ENCODE measurements at regions not wholly inside any gene's neighbourhood (a gene's known extent, or its start where the extent isn't known, plus 50 kb on each side); places are given as distances from the start of the nearest gene placed in this dataset.

GRCh38 chr2:116456429-116456828 is 1358.1 kb upstream of the DDX18 start:
- DNase-seq (ENCODE audit: low spot score in 2 of 2), result no peak
- H3K36me3 ChIP-seq, result no peaks in the 10 kb centered on the region
- H3K4me1 ChIP-seq, result no peaks in the 10 kb centered on the region
- H3K4me3 ChIP-seq, result no peak overlapping the region
- intact Hi-C loops (cut with DNase I; ENCODE audit: low total_unique reads), result no loop called here
- no peaks in the 10 kb centered on the region for H3K27me3 ChIP-seq
- no peak overlapping the region for H3K27ac ChIP-seq
- TF ChIP-seq POLR2A (IDR thresholded peaks at IDR 0.05) (no peak), CTCF (IDR thresholded peaks at IDR 0.05) (no peak), POLR2AphosphoS5 (IDR thresholded peaks at IDR 0.05) (no peak)
- H3K9me3 ChIP-seq, result peaks cover 6 to 11% of the 10 kb centered on the region in 2 donors

- H3K27me3 ChIP-seq, result no peaks in the 10 kb centered on the region
- no peak for DNase-seq (ENCODE audit: low spot score in 2 of 2)
- no peaks in the 10 kb centered on the region for H3K36me3 ChIP-seq
- no peaks in the 10 kb centered on the region for H3K4me1 ChIP-seq
- peaks cover 4 to 39% of the 10 kb centered on the region in 2 donors for H3K9me3 ChIP-seq
- no peak for TF ChIP-seq POLR2A (IDR thresholded peaks at IDR 0.05)
- no peak for TF ChIP-seq POLR2AphosphoS5 (IDR thresholded peaks at IDR 0.05)
- no peak for TF ChIP-seq CTCF (IDR thresholded peaks at IDR 0.05)
- H3K27ac ChIP-seq, result no peak overlapping the region
- intact Hi-C loops (cut with DNase I; ENCODE audit: low total_unique reads), result no loop called here
- no peak overlapping the region for H3K4me3 ChIP-seq
Observed at GRCh38 chr2:116467243-116467642, 1347.2 kb upstream of the DDX18 start.

GRCh38 chr2:116477229-116477628 is 1337.3 kb upstream of the DDX18 start:
- Histone ChIP-seq H3K4me1 (no peaks in the 10 kb centered on the region), H3K36me3 (no peaks in the 10 kb centered on the region), H3K27me3 (no peaks in the 10 kb centered on the region), H3K27ac (no peak overlapping the region), H3K4me3 (no peak overlapping the region), H3K9me3 (no peaks in the 10 kb centered on the region)
- intact Hi-C loops (cut with DNase I; ENCODE audit: low total_unique reads), result no loop called here
- TF ChIP-seq POLR2AphosphoS5 (IDR thresholded peaks at IDR 0.05) (no peak), POLR2A (IDR thresholded peaks at IDR 0.05) (no peak), CTCF (IDR thresholded peaks at IDR 0.05) (no peak)
- DNase-seq (ENCODE audit: low spot score in 2 of 2), result no peak

GRCh38 chr2:116487336-116487735 is 1327.2 kb upstream of the DDX18 start:
- H3K36me3 ChIP-seq, result no peaks in the 10 kb centered on the region
- no peak overlapping the region for H3K4me3 ChIP-seq
- intact Hi-C loops (cut with DNase I; ENCODE audit: low total_unique reads), result no loop called here
- H3K27me3 ChIP-seq, result no peaks in the 10 kb centered on the region
- no peak for DNase-seq (ENCODE audit: low spot score in 2 of 2)
- TF ChIP-seq POLR2A (IDR thresholded peaks at IDR 0.05) (no peak), POLR2AphosphoS5 (IDR thresholded peaks at IDR 0.05) (no peak), CTCF (IDR thresholded peaks at IDR 0.05) (no peak)
- H3K4me1 ChIP-seq, result no peaks in the 10 kb centered on the region
- no peak overlapping the region for H3K27ac ChIP-seq
- H3K9me3 ChIP-seq, result peaks cover 4 to 24% of the 10 kb centered on the region in 2 donors

- intact Hi-C loops (cut with DNase I; ENCODE audit: low total_unique reads), result no loop called here
- Histone ChIP-seq H3K4me1 (no peaks in the 10 kb centered on the region), H3K9me3 (peaks cover 4 to 23% of the 10 kb centered on the region in 2 donors), H3K27me3 (no peaks in the 10 kb centered on the region), H3K27ac (no peak overlapping the region), H3K4me3 (no peak overlapping the region), H3K36me3 (no peaks in the 10 kb centered on the region)
- no peak for TF ChIP-seq POLR2AphosphoS5 (IDR thresholded peaks at IDR 0.05)
- no peak for DNase-seq (ENCODE audit: low spot score in 2 of 2)
Observed at GRCh38 chr2:116489292-116489691, 1325.2 kb upstream of the DDX18 start.

- H3K4me3 ChIP-seq, result no peak overlapping the region
- intact Hi-C loops (cut with DNase I; ENCODE audit: low total_unique reads), result no loop called here
- no peak overlapping the region for H3K27ac ChIP-seq
- no peaks in the 10 kb centered on the region for H3K36me3 ChIP-seq
- no peaks in the 10 kb centered on the region for H3K27me3 ChIP-seq
- DNase-seq (ENCODE audit: low spot score in 2 of 2), result no peak
- H3K9me3 ChIP-seq, result peaks cover 2 to 16% of the 10 kb centered on the region in 2 donors
- H3K4me1 ChIP-seq, result no peaks in the 10 kb centered on the region
- TF ChIP-seq POLR2A (IDR thresholded peaks at IDR 0.05) (no peak), CTCF (IDR thresholded peaks at IDR 0.05) (no peak), POLR2AphosphoS5 (IDR thresholded peaks at IDR 0.05) (no peak)
Observed at GRCh38 chr2:116489944-116490343, 1324.5 kb upstream of the DDX18 start.

Measured in breast epithelium (tissue), 4 donors.